DOHH2 (cell line): ENCODE measurements at regions not wholly inside any gene's neighbourhood (a gene's known extent, or its start where the extent isn't known, plus 50 kb on each side); places are given as distances from the start of the nearest gene placed in this dataset.

Experiments
- H3F3A ChIP-seq: fragments of 200-600 bp; sonication (generic), shearing (Covaris generic); 2 replicates; pipeline ENCODE4 v1.6.0; 2016; ENCODE audit warnings: antibody characterized with exemption, mild to moderate bottlenecking; ENCODE audit not compliant: control insufficient read depth, insufficient read depth
- H3K27ac ChIP-seq: fragments of 200-600 bp; sonication (generic); 2 replicates; pipeline ENCODE4 v1.5.1; 2014; ENCODE audit warnings: low read depth, mild to moderate bottlenecking, low read length, moderate library complexity
- H3K27me3 ChIP-seq: fragments of 200-600 bp; sonication (generic); 2 replicates; pipeline ENCODE4 v1.6.1; 2014; ENCODE audit warnings: mild to moderate bottlenecking, low read length, mixed read lengths; ENCODE audit not compliant: control insufficient read depth
- H3K36me3 ChIP-seq: fragments of 200-600 bp; sonication (generic); 2 replicates; pipeline ENCODE4 v1.6.1; 2014; ENCODE audit warnings: mild to moderate bottlenecking, low read length, moderate library complexity, mixed read lengths; ENCODE audit not compliant: control insufficient read depth
- H3K4me1 ChIP-seq: fragments of 200-600 bp; sonication (generic); 2 replicates; pipeline ENCODE4 v1.6.1; 2014; ENCODE audit warnings: mild to moderate bottlenecking, low read length, mixed read lengths; ENCODE audit not compliant: control insufficient read depth
- H3K4me2 ChIP-seq: fragments of 200-600 bp; sonication (generic); 2 replicates; pipeline ENCODE4 v1.6.0; 2014; ENCODE audit warnings: mild to moderate bottlenecking, low read length, moderate library complexity
- H3K4me3 ChIP-seq: fragments of 200-600 bp; sonication (generic); 2 replicates; pipeline ENCODE4 v1.5.1; 2014; ENCODE audit warnings: mild to moderate bottlenecking, low read length, mixed read lengths
- H3K79me2 ChIP-seq: fragments of 200-600 bp; sonication (generic); 2 replicates; pipeline ENCODE4 v1.6.1; 2014; ENCODE audit warnings: mild to moderate bottlenecking, low read length, mixed read lengths; ENCODE audit not compliant: control insufficient read depth
- H3K9me2 ChIP-seq: fragments of 200-600 bp; sonication (generic); replicated peaks from 2 replicates; pipeline ENCODE4 v1.6.1; 2014; ENCODE audit warnings: mild to moderate bottlenecking, low read length, mixed read lengths; ENCODE audit not compliant: control insufficient read depth
- H3K9me3 ChIP-seq: fragments of 200-600 bp; sonication (generic); 2 replicates; pipeline ENCODE4 v1.6.1; 2014; ENCODE audit warnings: antibody characterized with exemption, low read length, mixed read lengths; ENCODE audit not compliant: control insufficient read depth, insufficient read depth
- H4K20me1 ChIP-seq: fragments of 200-600 bp; sonication (generic); 2 replicates; pipeline ENCODE4 v1.6.0; 2014; ENCODE audit warnings: low read depth, mild to moderate bottlenecking, antibody characterized with exemption, low read length, moderate library complexity; ENCODE audit not compliant: control insufficient read depth, insufficient read depth
- CTCF ChIP-seq: fragments of 200-600 bp; sonication (generic); IDR thresholded peaks from one replicate; pipeline ENCODE4 v1.5.1; 2014; ENCODE audit warnings: antibody characterized with exemption, mild to moderate bottlenecking, low read depth, low read length; ENCODE audit not compliant: poor library complexity, severe bottlenecking
- EZH2phosphoT487 ChIP-seq: fragments of 200-600 bp; sonication (generic); IDR thresholded peaks from 2 replicates; pipeline ENCODE4 v1.6.1; 2017; ENCODE audit warnings: borderline replicate concordance, mild to moderate bottlenecking, antibody characterized with exemption, low read length, moderate library complexity, mixed read lengths

GRCh38 chr11:45463541-45463940 lies 177.4 kb upstream of the SYT13 start:
- no peaks in the 10 kb centered on the region for H3F3A ChIP-seq
- no peaks in the 10 kb centered on the region for H3K9me2 ChIP-seq
- no peaks in the 10 kb centered on the region for H3K36me3 ChIP-seq
- no peaks in the 10 kb centered on the region for H3K79me2 ChIP-seq
- no peaks in the 10 kb centered on the region for H3K27me3 ChIP-seq
- no peak overlapping the region for H3K4me3 ChIP-seq
- TF ChIP-seq EZH2phosphoT487, result no peak
- no peak for TF ChIP-seq CTCF
- no peaks in the 10 kb centered on the region for H3K4me1 ChIP-seq
- H3K9me3 ChIP-seq, result no peaks in the 10 kb centered on the region
- no peak overlapping the region for H3K27ac ChIP-seq
- no peak overlapping the region for H3K4me2 ChIP-seq
- no peaks in the 10 kb centered on the region for H4K20me1 ChIP-seq

DNA sequence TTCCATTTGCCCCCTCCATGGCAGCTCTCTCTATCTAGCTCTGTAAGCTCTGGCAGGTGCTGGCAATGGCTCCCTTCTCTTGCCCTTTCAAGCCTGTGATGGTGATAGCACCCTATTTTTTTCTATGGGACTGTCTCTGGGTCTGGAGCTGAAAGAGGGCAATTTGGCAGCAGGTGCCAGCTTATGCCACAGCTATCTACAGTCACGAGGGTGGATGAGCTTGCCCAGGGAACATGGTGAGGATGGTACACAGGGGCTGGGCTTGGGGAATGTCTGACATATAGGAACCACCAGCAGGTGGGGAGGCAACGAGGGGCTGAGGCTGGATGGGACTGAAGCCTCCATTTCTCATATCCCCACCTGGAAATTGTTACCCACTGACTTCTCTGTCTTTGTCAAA lies 175.4 kb upstream of the SYT13 start:
- TF ChIP-seq CTCF, result no peak
- no peak for TF ChIP-seq EZH2phosphoT487
- H3K9me3 ChIP-seq, result no peaks in the 10 kb centered on the region
- no peaks in the 10 kb centered on the region for H3K4me1 ChIP-seq
- no peaks in the 10 kb centered on the region for H3K9me2 ChIP-seq
- H3K27ac ChIP-seq, result no peak overlapping the region
- H4K20me1 ChIP-seq, result no peaks in the 10 kb centered on the region
- no peak overlapping the region for H3K4me3 ChIP-seq
- H3K4me2 ChIP-seq, result no peak overlapping the region
- no peaks in the 10 kb centered on the region for H3F3A ChIP-seq
- no peaks in the 10 kb centered on the region for H3K27me3 ChIP-seq
- H3K79me2 ChIP-seq, result no peaks in the 10 kb centered on the region
- no peaks in the 10 kb centered on the region for H3K36me3 ChIP-seq

- no peak overlapping the region for H3K27ac ChIP-seq
- H3K9me3 ChIP-seq, result no peaks in the 10 kb centered on the region
- no peaks in the 10 kb centered on the region for H3K79me2 ChIP-seq
- H3K36me3 ChIP-seq, result no peaks in the 10 kb centered on the region
- no peak overlapping the region for H3K4me2 ChIP-seq
- TF ChIP-seq EZH2phosphoT487 (no peak), CTCF (no peak)
- H4K20me1 ChIP-seq, result no peaks in the 10 kb centered on the region
- H3K4me1 ChIP-seq, result no peaks in the 10 kb centered on the region
- H3K4me3 ChIP-seq, result no peak overlapping the region
- H3K27me3 ChIP-seq, result no peaks in the 10 kb centered on the region
- H3F3A ChIP-seq, result no peaks in the 10 kb centered on the region
- no peaks in the 10 kb centered on the region for H3K9me2 ChIP-seq
Measured at GRCh38 chr11:45459491-45459890, 173.3 kb upstream of the SYT13 start.

GRCh38 chr11:45458269-45458668 lies 172.1 kb upstream of the SYT13 start:
- TF ChIP-seq EZH2phosphoT487, result no peak
- TF ChIP-seq CTCF, result no peak
- Histone ChIP-seq H3K9me3 (no peaks in the 10 kb centered on the region), H3K27me3 (no peaks in the 10 kb centered on the region), H3K79me2 (no peaks in the 10 kb centered on the region), H3K4me3 (no peak overlapping the region), H4K20me1 (no peaks in the 10 kb centered on the region), H3K9me2 (no peaks in the 10 kb centered on the region), H3K4me1 (no peaks in the 10 kb centered on the region), H3K4me2 (no peak overlapping the region), H3K27ac (no peak overlapping the region), H3F3A (no peaks in the 10 kb centered on the region), H3K36me3 (no peaks in the 10 kb centered on the region)
